NCI-H2196 (cell line): ENCODE measurements at regions not wholly inside any gene's neighbourhood (a gene's known extent, or its start where the extent isn't known, plus 50 kb on each side); places are given as distances from the start of the nearest gene placed in this dataset.
"Not testable (repeated sequence)": the region's sequence is repeated elsewhere in the genome, so short reads cannot be mapped to it uniquely, and the experiment has no call there.

Experiments used
- DNase-seq: peaks from one replicate; lab custom pipeline; 2025; ENCODE audit not compliant: unreplicated experiment; lab: John Stamatoyannopoulos, UW

DNA sequence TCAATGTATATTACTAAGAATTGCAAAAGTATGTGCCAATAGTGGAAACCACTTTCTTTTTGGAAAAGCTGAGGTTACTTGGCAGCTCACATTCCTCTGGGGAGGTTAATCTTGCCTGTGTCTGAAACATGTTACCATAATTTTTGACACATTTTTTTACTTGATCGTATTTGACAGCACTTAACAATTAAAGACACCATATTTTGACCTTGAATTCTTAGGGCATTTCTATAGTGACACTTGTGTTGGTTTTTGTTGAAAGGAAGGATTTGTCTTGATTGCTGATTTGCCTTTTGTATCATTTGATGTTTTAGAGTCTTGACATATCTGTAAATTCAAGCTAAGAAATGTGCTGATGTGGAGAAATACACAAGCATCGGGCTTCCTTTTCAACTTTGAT, 2135.5 kb downstream of the PCDH7 start:
- DNase-seq: no peak

- no peak for DNase-seq
Observed at GRCh38 chr4:32858361-32858760, 2138.2 kb downstream of the PCDH7 start.

DNA sequence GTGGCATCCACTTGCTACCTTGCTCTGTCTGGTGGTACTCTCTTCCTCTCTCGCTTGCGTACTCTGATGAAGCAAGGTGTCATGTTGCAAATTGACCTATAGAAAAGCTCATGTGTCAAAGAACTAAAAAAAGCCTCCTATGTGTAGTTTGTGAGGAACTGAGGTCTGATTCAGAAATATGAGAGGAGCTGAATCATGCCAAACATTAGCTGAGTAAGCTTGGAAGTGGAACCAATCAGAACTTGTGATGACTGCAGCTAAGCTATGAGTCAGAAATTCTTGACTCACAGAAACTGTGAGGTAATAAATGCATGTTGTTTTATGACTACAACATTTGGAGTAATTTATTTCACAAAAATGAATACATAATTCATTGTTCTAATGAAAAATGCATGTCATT, 2138.8 kb downstream of the PCDH7 start:
- no peak for DNase-seq

DNA sequence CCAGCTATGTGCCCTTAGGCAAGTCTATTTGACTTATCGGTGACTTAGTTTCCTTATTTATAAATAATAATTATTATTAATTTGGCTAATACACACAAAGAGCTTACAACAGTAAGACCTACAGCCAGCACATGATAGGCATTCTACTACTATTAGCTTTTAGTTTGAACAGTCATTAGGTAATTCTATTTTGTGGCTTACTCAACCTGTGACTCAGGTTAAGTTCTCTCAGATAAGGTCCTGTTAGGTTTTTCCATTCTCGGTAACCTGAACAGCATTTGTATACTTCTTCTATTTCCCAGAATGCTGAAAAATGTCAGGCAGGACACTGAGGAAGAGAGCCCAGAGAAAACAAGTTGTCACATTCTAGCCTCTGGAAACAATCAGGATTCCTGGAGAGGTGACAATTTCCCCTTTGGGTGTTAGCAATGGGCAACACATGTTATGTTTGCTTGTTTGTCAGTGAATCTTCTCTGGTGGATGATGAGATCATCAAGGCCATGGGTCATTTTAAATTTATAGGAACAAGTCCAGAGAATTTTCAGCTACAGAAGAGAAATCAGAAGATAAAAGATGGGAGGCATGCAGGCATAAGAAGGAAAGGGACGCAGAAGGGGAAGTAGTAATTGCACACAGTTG, 2144.7 kb downstream of the PCDH7 start:
- no peak for DNase-seq

DNA sequence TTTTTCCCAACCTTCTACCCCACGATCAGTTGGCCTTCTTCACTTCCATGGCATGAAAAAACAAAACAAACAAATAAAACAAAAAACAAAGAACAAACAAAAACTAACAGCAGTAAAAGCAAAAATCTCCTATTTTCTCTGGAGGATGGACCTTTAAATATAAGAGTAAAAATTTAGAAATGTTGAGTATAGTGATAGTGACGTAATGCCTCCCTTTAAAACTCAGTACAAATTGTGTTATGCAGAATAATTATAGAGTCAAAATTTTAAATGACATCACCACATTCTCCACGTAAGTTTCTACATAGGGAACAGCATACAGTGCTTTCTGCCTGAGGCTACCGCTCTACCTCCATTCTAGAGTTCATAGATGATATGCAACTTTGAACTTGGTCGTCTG, 2156.4 kb downstream of the PCDH7 start:
- DNase-seq: no peak

- DNase-seq: no peak
Observed at GRCh38 chr4:32879913-32880312, 2159.7 kb downstream of the PCDH7 start.

DNA sequence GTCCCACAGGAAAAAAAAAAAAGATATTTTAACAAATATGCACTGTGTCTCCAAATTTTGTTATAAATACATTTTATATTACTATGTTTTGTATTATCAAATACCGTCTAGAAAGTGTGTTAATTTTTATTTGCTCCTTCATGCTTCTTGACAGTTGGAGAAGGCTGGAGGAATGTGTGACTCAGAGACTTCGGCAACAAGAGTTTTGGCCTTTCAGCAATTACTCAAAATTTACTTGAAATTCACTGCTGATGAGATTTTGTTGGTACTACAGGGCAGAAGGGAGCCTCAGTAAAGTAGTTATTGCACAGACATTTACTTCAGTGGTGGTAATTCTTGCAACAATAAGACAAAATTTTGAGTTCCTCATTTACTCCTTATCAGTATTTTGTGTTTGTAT, 2164.0 kb downstream of the PCDH7 start:
- no peak for DNase-seq

GRCh38 chr4:32890398-32890797, 2170.2 kb downstream of the PCDH7 start:
- DNase-seq: no peak

GRCh38 chr4:32909053-32909452, 2188.9 kb downstream of the PCDH7 start:
- no peak for DNase-seq

- no peak for DNase-seq
Observed at GRCh38 chr4:32909736-32910135, 2189.6 kb downstream of the PCDH7 start.

DNA sequence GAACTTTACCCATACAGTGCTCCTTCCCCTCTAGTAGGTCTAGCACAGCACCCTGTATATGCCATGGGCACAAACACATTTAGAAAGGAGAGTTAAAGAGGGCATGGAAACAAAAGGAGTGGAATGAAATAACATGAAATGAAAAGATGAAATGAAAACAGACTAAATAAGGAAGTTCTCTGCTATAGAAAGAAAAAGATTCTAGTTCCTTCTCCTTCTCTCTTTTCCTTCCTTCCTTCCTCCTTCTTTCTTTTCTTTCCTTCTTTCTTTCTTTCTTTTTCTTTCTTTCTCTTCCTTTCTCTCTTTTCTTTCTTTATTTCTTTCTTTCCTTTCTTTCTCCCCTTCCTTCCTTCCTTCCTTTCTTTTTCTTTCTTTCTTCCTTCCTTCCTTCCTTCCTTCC, 2197.4 kb downstream of the PCDH7 start:
- no peak for DNase-seq

DNA sequence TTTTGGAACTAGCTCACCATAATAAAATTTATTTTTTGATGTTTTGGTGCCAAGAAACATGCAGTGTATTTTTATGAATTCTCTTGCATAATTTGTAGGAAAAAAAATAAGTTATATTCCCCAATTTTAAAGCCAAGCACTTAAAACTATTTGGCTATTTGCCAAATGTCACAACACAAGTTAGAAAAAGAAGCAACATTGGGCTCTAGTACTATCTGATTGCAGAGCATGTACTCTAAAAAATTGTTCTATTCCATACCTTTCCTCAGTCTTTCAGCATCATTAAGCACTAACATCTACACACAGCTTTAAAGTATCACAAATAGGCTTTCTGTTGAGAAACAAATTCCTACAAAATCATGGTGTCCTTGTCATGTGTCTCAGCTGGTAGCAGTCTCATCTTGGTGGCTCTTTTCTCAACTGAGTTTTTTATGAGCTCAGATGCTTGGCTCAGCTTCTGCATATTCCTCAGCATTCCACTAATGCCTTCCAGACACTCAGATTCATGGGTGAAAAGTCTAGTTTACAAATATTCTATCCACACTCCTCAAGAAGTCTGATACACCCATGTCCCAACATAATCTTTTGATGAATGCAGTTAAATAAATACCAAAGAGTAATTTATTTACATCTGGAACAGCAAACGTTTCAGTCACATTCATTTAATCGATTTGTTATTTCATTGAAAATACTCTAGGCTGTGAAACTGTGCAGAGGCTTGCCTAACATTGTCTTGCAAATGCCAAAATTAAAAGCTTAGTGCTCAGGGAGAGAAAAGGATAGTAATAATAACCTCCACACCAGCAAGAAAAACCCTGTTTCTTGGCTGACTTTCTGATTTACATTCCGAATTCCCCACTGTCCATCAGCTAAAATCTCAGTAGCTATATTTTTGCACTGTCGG, 2209.9 kb downstream of the PCDH7 start:
- no peak for DNase-seq

- no peak for DNase-seq
Observed at GRCh38 chr4:32930700-32931099, 2210.5 kb downstream of the PCDH7 start.

- no peak for DNase-seq
Observed at GRCh38 chr4:32931475-32931874, 2211.3 kb downstream of the PCDH7 start.

- DNase-seq: no peak
Observed at GRCh38 chr4:32932156-32932555, 2212.0 kb downstream of the PCDH7 start.

DNA sequence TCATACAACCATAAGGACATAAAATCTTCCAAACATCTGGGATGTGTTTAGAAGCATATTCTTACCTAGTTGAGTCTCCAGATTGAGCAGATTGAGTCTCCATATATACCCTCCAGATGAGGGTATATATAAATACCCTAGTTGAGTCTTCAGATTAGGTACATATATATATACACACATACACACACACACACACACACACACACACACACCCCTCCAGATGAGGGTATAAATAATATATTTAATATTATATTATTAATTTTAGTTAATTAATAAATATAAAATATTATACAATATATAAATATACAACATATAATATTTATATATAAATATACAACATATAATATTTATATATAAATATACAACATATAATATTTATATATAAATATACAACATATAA, 2219.1 kb downstream of the PCDH7 start:
- DNase-seq: not testable (repeated sequence)

DNA sequence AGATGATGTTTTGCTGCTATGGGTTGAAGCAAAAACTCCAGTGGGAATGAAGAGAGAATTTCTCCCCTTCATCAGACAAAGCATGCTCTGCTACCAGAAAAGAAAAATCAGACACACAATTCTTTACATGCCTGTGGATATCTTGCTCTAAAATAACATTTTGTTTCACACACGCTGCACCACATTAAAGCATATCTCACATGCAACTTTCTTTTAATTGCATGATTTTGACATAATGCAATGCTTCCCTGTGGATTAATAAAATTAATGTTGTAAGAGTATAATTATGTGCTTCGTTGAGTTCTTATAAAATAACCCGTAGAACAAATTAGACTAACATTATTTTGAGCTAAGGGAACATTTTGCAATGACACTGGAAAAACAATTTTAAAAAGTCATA, 2230.7 kb downstream of the PCDH7 start:
- no peak for DNase-seq

GRCh38 chr4:32958586-32958985, 2238.4 kb downstream of the PCDH7 start:
- no peak for DNase-seq

GRCh38 chr4:32962100-32962499, 2241.9 kb downstream of the PCDH7 start:
- no peak for DNase-seq

DNA sequence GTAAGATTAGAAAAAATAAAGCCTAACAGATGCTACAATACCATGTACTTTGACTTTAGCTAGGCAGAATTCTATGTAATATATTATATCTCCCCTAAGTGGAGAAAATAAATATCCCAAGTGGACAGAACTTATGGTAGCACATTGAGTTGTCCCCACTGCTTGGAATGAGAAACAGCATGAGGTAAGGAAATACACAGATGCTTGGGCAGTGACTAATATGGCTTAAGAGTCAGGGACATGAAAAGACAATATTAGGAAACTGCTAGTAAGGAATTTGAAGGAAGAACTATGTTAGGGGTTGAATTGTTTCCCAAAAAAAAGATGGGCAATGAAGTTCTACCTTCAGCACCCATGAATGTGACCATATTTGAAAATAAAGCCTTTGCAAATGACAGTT, 2265.1 kb downstream of the PCDH7 start:
- DNase-seq: no peak

- DNase-seq: no peak
Observed at GRCh38 chr4:32986236-32986635, 2266.1 kb downstream of the PCDH7 start.

- no peak for DNase-seq
Observed at GRCh38 chr4:32987111-32987510, 2266.9 kb downstream of the PCDH7 start.
